Tibial nerve (tissue), 3 donors: ENCODE measurements at regions not wholly inside any gene's neighbourhood (a gene's known extent, or its start where the extent isn't known, plus 50 kb on each side); places are given as distances from the start of the nearest gene placed in this dataset.

Experiments used
- POLR2A ChIP-seq, 2 donors: fragments of 450-650 bp; IDR thresholded peaks; one replicate each; pipeline ENCODE4 v1.6.1; 2017; ENCODE audit warnings: antibody characterized with exemption in 2 of 2, mild to moderate bottlenecking in 2 of 2, moderate library complexity in 2 of 2
- TF ChIP-seq, protein P1 (sequence below), 5 experiments: fragments of 200-600 bp in 3 of 5; fragments of 450-650 bp in 2 of 5; sonication (generic) in 3 of 5; IDR thresholded peaks; one replicate each; pipeline ENCODE4 v1.5.1; 2016 to 2019; ENCODE audit warnings: antibody characterized with exemption in 5 of 5, mild to moderate bottlenecking in 3 of 5, moderate library complexity in 2 of 5

GRCh38 chr4:38454284-38454683, 209.7 kb upstream of the KLF3 start:
- TF ChIP-seq, protein P1, sequence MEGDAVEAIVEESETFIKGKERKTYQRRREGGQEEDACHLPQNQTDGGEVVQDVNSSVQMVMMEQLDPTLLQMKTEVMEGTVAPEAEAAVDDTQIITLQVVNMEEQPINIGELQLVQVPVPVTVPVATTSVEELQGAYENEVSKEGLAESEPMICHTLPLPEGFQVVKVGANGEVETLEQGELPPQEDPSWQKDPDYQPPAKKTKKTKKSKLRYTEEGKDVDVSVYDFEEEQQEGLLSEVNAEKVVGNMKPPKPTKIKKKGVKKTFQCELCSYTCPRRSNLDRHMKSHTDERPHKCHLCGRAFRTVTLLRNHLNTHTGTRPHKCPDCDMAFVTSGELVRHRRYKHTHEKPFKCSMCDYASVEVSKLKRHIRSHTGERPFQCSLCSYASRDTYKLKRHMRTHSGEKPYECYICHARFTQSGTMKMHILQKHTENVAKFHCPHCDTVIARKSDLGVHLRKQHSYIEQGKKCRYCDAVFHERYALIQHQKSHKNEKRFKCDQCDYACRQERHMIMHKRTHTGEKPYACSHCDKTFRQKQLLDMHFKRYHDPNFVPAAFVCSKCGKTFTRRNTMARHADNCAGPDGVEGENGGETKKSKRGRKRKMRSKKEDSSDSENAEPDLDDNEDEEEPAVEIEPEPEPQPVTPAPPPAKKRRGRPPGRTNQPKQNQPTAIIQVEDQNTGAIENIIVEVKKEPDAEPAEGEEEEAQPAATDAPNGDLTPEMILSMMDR (IDR thresholded peaks at IDR 0.05), result no peak
- no peak for TF ChIP-seq POLR2A (IDR thresholded peaks at IDR 0.05)
